RPMI8226 (cell line): ENCODE measurements at regions not wholly inside any gene's neighbourhood (a gene's known extent, or its start where the extent isn't known, plus 50 kb on each side); places are given as distances from the start of the nearest gene placed in this dataset.
"Not testable (repeated sequence)": the region's sequence is repeated elsewhere in the genome, so short reads cannot be mapped to it uniquely, and the experiment has no call there.

Experiments
- DNase-seq: peaks from one replicate; pipeline ENCODE4 v3.0.0-alpha.2; 2015

- DNase-seq: no peak
Observed at GRCh38 chr22:22759371-22759770, 115.0 kb downstream of the GGTLC2 start.

GRCh38 chr22:22759889-22760546 is 115.6 kb downstream of the GGTLC2 start:
- DNase-seq: no peak

- DNase-seq: no peak
Observed at GRCh38 chr22:22761606-22761962, 117.2 kb downstream of the GGTLC2 start.

GRCh38 chr22:22761963-22762772 is 117.8 kb downstream of the GGTLC2 start:
- DNase-seq: no peak

- DNase-seq: no peak
Observed at GRCh38 chr22:22763512-22763911, 119.1 kb downstream of the GGTLC2 start.

GRCh38 chr22:22764085-22764484 is 119.7 kb downstream of the GGTLC2 start:
- no peak for DNase-seq

- DNase-seq: no peak
Observed at GRCh38 chr22:22767876-22768602, 119.6 kb upstream of the IGLL5 start.

- DNase-seq: no peak
Observed at GRCh38 chr22:22768885-22769284, 118.7 kb upstream of the IGLL5 start.

- no peak for DNase-seq
Observed at GRCh38 chr22:22769434-22770279, 118.0 kb upstream of the IGLL5 start.

GRCh38 chr22:22770280-22770871 is 117.2 kb upstream of the IGLL5 start:
- no peak for DNase-seq

GRCh38 chr22:22770881-22771280 is 116.7 kb upstream of the IGLL5 start:
- DNase-seq: no peak

- no peak for DNase-seq
Observed at GRCh38 chr22:22771696-22772377, 115.8 kb upstream of the IGLL5 start.

GRCh38 chr22:22772396-22772795 is 115.2 kb upstream of the IGLL5 start:
- no peak for DNase-seq

GRCh38 chr22:22772883-22773282 is 114.7 kb upstream of the IGLL5 start:
- no peak for DNase-seq

GRCh38 chr22:22773427-22773826 is 114.2 kb upstream of the IGLL5 start:
- no peak for DNase-seq

GRCh38 chr22:22773979-22774604 is 113.5 kb upstream of the IGLL5 start:
- no peak for DNase-seq

- DNase-seq: not testable (repeated sequence)
Observed at GRCh38 chr22:22774762-22775161, 112.9 kb upstream of the IGLL5 start.

GRCh38 chr22:22776121-22776520 is 111.5 kb upstream of the IGLL5 start:
- DNase-seq: no peak

- DNase-seq: no peak
Observed at GRCh38 chr22:22779213-22779612, 108.4 kb upstream of the IGLL5 start.

GRCh38 chr22:22783575-22783974 is 104.0 kb upstream of the IGLL5 start:
- DNase-seq: no peak
